AG04450 (cell line): ENCODE measurements at regions not wholly inside any gene's neighbourhood (a gene's known extent, or its start where the extent isn't known, plus 50 kb on each side); places are given as distances from the start of the nearest gene placed in this dataset.

Source experiments
- CTCF ChIA-PET: fragments of 300-600, 350-600 bp; formaldehyde crosslinking; extraction: SDS; loops from one replicate; lab custom pipeline; 2022; ENCODE audit warnings: antibody characterized with exemption, inconsistent platforms; lab: Charles Lee
- POLR2A ChIA-PET: fragments of 350-600 bp; formaldehyde crosslinking; extraction: SDS; loops from one replicate; lab custom pipeline; 2021; ENCODE audit warnings: antibody characterized with exemption, inconsistent platforms; lab: Yijun Ruan, JAX
- DNase-seq: peaks from one replicate; pipeline ENCODE4 v3.0.0-alpha.2; 2011; ENCODE audit warnings: low read depth, low spot score
- H3K27ac ChIP-seq: one replicate; pipeline ENCODE4 v1.5.1; 2012; ENCODE audit warnings: low read depth, low read length, control low read depth
- H3K27me3 ChIP-seq: one replicate; pipeline ENCODE4 v1.6.0; 2012; ENCODE audit warnings: low read length; ENCODE audit not compliant: control insufficient read depth, insufficient read depth
- H3K4me3 ChIP-seq: 2 replicates; pipeline ENCODE4 v1.5.1; 2011; ENCODE audit warnings: mild to moderate bottlenecking, low read depth, low read length, control low read depth
- H3K9me3 ChIP-seq: 2 replicates; pipeline ENCODE4 v1.5.1; 2012; ENCODE audit warnings: low read length; ENCODE audit not compliant: control insufficient read depth, insufficient read depth
- CTCF ChIP-seq: IDR thresholded peaks from 2 replicates; pipeline ENCODE4 v1.5.1; 2011; ENCODE audit warnings: low read depth, low read length, control low read depth, inconsistent platforms

DNA sequence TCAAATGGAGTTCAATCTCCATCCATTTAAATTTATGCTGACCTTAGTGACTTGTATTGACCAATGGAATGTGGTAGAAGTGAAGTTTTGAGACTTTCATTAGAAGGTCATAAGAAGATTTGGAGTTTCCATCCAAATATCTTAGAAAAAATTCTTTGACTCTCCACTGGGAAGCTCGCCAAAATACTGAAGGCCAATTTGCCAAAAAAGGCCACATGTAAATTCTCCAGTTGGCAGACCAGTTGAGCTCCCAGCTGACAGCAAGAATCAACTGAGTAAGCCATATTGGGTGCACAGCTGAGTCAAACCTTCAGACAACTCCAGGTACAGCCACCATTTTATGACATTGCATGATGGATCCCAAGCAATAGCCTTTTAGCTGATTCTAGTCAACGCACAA lies 228.3 kb upstream of the SETBP1 start:
- H3K27ac ChIP-seq = no peak overlapping the region
- no peak for TF ChIP-seq CTCF
- no peaks in the 10 kb centered on the region for H3K9me3 ChIP-seq
- ChIA-PET POLR2A (no interaction called here), CTCF (no interaction called here)
- no peaks in the 10 kb centered on the region for H3K27me3 ChIP-seq
- H3K4me3 ChIP-seq = no peak overlapping the region
- no peak for DNase-seq

- DNase-seq = no peak
- POLR2A ChIA-PET = no interaction called here
Observed at GRCh38 chr18:44453505-44453904, 227.2 kb upstream of the SETBP1 start.

GRCh38 chr18:44458777-44459176 lies 221.9 kb upstream of the SETBP1 start:
- TF ChIP-seq CTCF = no peak
- ChIA-PET POLR2A (no interaction called here), CTCF (no interaction called here)
- no peaks in the 10 kb centered on the region for H3K27me3 ChIP-seq
- H3K4me3 ChIP-seq = no peak overlapping the region
- no peak for DNase-seq
- H3K27ac ChIP-seq = no peak overlapping the region
- no peaks in the 10 kb centered on the region for H3K9me3 ChIP-seq

More at GRCh38 chr18:44453505-44453904, 227.2 kb upstream of the SETBP1 start:
- Histone ChIP-seq H3K27me3 (no peaks in the 10 kb centered on the region), H3K4me3 (no peak overlapping the region), H3K9me3 (no peaks in the 10 kb centered on the region), H3K27ac (no peak overlapping the region)
- no peak for TF ChIP-seq CTCF
- CTCF ChIA-PET = no interaction called here

- Histone ChIP-seq H3K27me3 (no peaks in the 10 kb centered on the region), H3K4me3 (no peak overlapping the region), H3K9me3 (no peaks in the 10 kb centered on the region), H3K27ac (no peak overlapping the region)
- no peak for TF ChIP-seq CTCF
- ChIA-PET POLR2A (no interaction called here), CTCF (no interaction called here)
- DNase-seq = no peak
Observed at GRCh38 chr18:44464398-44465180, 216.1 kb upstream of the SETBP1 start.

- no peak overlapping the region for H3K4me3 ChIP-seq
- TF ChIP-seq CTCF = no peak
- POLR2A ChIA-PET = no interaction called here
- no peak overlapping the region for H3K27ac ChIP-seq
- H3K27me3 ChIP-seq = no peaks in the 10 kb centered on the region
- DNase-seq = no peak
- CTCF ChIA-PET = no interaction called here
- H3K9me3 ChIP-seq = no peaks in the 10 kb centered on the region
Observed at GRCh38 chr18:44465381-44465841, 215.3 kb upstream of the SETBP1 start.
